SK-N-SH (cell line): ENCODE measurements at regions not wholly inside any gene's neighbourhood (a gene's known extent, or its start where the extent isn't known, plus 50 kb on each side); places are given as distances from the start of the nearest gene placed in this dataset.

ENCODE experiments used
- CTCF ChIA-PET: fragments of 300-600, 350-600 bp; formaldehyde crosslinking; extraction: SDS; loops from one replicate; lab custom pipeline; 2021; lab: Yijun Ruan, JAX
- POLR2A ChIA-PET: fragments of 350-600 bp; sonication (Branson Sonifier 250); formaldehyde crosslinking; extraction: SDS; loops from one replicate; lab custom pipeline; 2020; ENCODE audit warnings: antibody characterized with exemption, inconsistent platforms; lab: Yijun Ruan, JAX
- DNase-seq: peaks from one replicate; pipeline ENCODE4 v3.0.0; 2012
- H2AFZ ChIP-seq: fragments of 200-600 bp; sonication (generic); 2 replicates; pipeline ENCODE4 v1.8.1; 2016; ENCODE audit warnings: antibody characterized with exemption, mild to moderate bottlenecking, low read depth
- H3F3A ChIP-seq: fragments of 200-600 bp; sonication (generic); replicated peaks from 2 replicates; pipeline ENCODE3; 2016; ENCODE audit warnings: antibody characterized with exemption, mild to moderate bottlenecking; ENCODE audit not compliant: insufficient read depth
- H3K27ac ChIP-seq, 2 experiments: fragments of 200-500 bp in 1 of 2; fragments of 200-600 bp in 1 of 2; sonication (Bioruptor generic) in 1 of 2; sonication (generic), shearing (Covaris generic) in 1 of 2; 2 replicates each; pipeline versions ENCODE4 v1.5.1 to v1.6.1; 2014 to 2016; ENCODE audit warnings: low read depth in 2 of 2, inconsistent platforms in 1 of 2, low read length in 1 of 2, mild to moderate bottlenecking in 1 of 2, mixed read lengths in 1 of 2
- H3K27me3 ChIP-seq: fragments of 200-600 bp; sonication (generic), shearing (Covaris generic); 2 replicates; pipeline ENCODE4 v1.6.1; 2016; ENCODE audit warnings: mixed run types; ENCODE audit not compliant: insufficient read depth
- H3K36me3 ChIP-seq, 2 experiments: fragments of 200-500 bp in 1 of 2; fragments of 200-600 bp in 1 of 2; sonication (Bioruptor generic) in 1 of 2; sonication (generic) in 1 of 2; replicated peaks in 1 of 2; 2 replicates each; pipeline versions ENCODE3 to v1.5.1; 2014 to 2016; ENCODE audit warnings: low read length in 1 of 2, mild to moderate bottlenecking in 1 of 2; ENCODE audit not compliant: insufficient read depth in 2 of 2, control insufficient read depth in 1 of 2
- H3K4me1 ChIP-seq, 2 experiments: fragments of 200-500 bp in 1 of 2; fragments of 200-600 bp in 1 of 2; sonication (Bioruptor generic) in 1 of 2; sonication (generic), shearing (Covaris generic) in 1 of 2; 2 replicates each; pipeline versions ENCODE4 v1.5.1 to v1.6.1; 2014 to 2016; ENCODE audit warnings: low read depth in 1 of 2, low read length in 1 of 2, mixed run types in 1 of 2; ENCODE audit not compliant: insufficient read depth in 2 of 2, control insufficient read depth in 1 of 2
- H3K4me2 ChIP-seq: fragments of 200-600 bp; sonication (generic), shearing (Covaris generic); 2 replicates; pipeline ENCODE4 v1.6.1; 2017; ENCODE audit warnings: mixed run types
- H3K4me3 ChIP-seq, 2 experiments: fragments of 200-500 bp in 1 of 2; fragments of 200-600 bp in 1 of 2; sonication (Bioruptor generic) in 1 of 2; sonication (generic), shearing (Covaris generic) in 1 of 2; 2 replicates each; pipeline versions ENCODE4 v1.5.1 to v1.8.1; 2014 to 2016; ENCODE audit warnings: low read depth in 2 of 2, inconsistent platforms in 1 of 2, low read length in 1 of 2, mild to moderate bottlenecking in 1 of 2, mixed read lengths in 1 of 2, moderate library complexity in 1 of 2
- H3K79me2 ChIP-seq: fragments of 200-600 bp; sonication (generic); 2 replicates; pipeline ENCODE4 v1.8.1; 2017; ENCODE audit warnings: mild to moderate bottlenecking; ENCODE audit not compliant: insufficient read depth
- H3K9ac ChIP-seq: fragments of 200-600 bp; sonication (generic); 2 replicates; pipeline ENCODE4 v1.6.1; 2017; ENCODE audit warnings: mixed run types
- H3K9me2 ChIP-seq: fragments of 200-600 bp; sonication (generic); 2 replicates; pipeline ENCODE4 v1.6.1; 2017; ENCODE audit warnings: mixed run types
- H3K9me3 ChIP-seq: fragments of 200-600 bp; sonication (generic); 2 replicates; pipeline ENCODE4 v1.6.1; 2017; ENCODE audit warnings: mixed run types, mild to moderate bottlenecking, moderate library complexity
- H4K20me1 ChIP-seq: fragments of 200-600 bp; sonication (generic); 2 replicates; pipeline ENCODE4 v1.6.1; 2017; ENCODE audit warnings: mild to moderate bottlenecking, mixed run types; ENCODE audit not compliant: insufficient read depth
- CHD2 ChIP-seq: fragments of 150-350 bp; IDR thresholded peaks from 2 replicates; pipeline ENCODE4 v1.6.1; 2018; ENCODE audit warnings: low read length; ENCODE audit not compliant: partially characterized antibody
- ELF1 ChIP-seq: IDR thresholded peaks from 2 replicates; pipeline ENCODE4 v1.4.0; 2012
- EZH2phosphoT487 ChIP-seq: fragments of 200-600 bp; sonication (generic); IDR thresholded peaks from 2 replicates; pipeline ENCODE4 v1.6.1; 2017; ENCODE audit warnings: low read depth, mixed run types, mild to moderate bottlenecking, antibody characterized with exemption, moderate library complexity, borderline replicate concordance
- FOSL2 ChIP-seq: IDR thresholded peaks from 2 replicates; pipeline ENCODE4 v1.4.0; 2012; ENCODE audit warnings: low read depth, mild to moderate bottlenecking, moderate library complexity, borderline replicate concordance
- GATA2 ChIP-seq: sonication (generic); formaldehyde crosslinking; IDR thresholded peaks from 2 replicates; pipeline ENCODE4 v1.5.0; 2020; ENCODE audit warnings: mild to moderate bottlenecking, missing genetic modification reagents
- MAX ChIP-seq: IDR thresholded peaks from 2 replicates; pipeline ENCODE4 v1.4.0; 2012; ENCODE audit warnings: low read depth
- NFIC ChIP-seq: IDR thresholded peaks from 2 replicates; pipeline ENCODE4 v1.4.0; 2012; ENCODE audit warnings: borderline replicate concordance
- PBX3 ChIP-seq: IDR thresholded peaks from 2 replicates; pipeline ENCODE4; 2012
- POLR2AphosphoS5 ChIP-seq: IDR thresholded peaks from 2 replicates; pipeline ENCODE4 v1.6.1; 2012; ENCODE audit warnings: low read depth, low read length
- RAD21 ChIP-seq: IDR thresholded peaks from 2 replicates; pipeline ENCODE4 v1.6.1; 2012; ENCODE audit warnings: mild to moderate bottlenecking, low read length
- RCOR1 ChIP-seq: fragments of 150-350 bp; IDR thresholded peaks from 2 replicates; pipeline ENCODE4 v1.6.1; 2017; ENCODE audit warnings: antibody characterized with exemption, low read length
- REST ChIP-seq: IDR thresholded peaks from 2 replicates; pipeline ENCODE4 v1.6.1; 2012; ENCODE audit warnings: mild to moderate bottlenecking, low read depth, low read length, moderate library complexity
- RFX5 ChIP-seq: IDR thresholded peaks from 2 replicates; pipeline ENCODE4 v1.6.1; 2012; ENCODE audit warnings: mild to moderate bottlenecking, improper control_type of control experiment, low read length
- SMC3 ChIP-seq: IDR thresholded peaks from 2 replicates; pipeline ENCODE4 v1.6.1; 2012; ENCODE audit warnings: low read depth, low read length, improper control_type of control experiment
- TEAD4 ChIP-seq: IDR thresholded peaks from 2 replicates; pipeline ENCODE4 v1.4.0; 2012; ENCODE audit warnings: mild to moderate bottlenecking, borderline replicate concordance; ENCODE audit not compliant: insufficient read depth
- USF1 ChIP-seq: IDR thresholded peaks from 2 replicates; pipeline ENCODE4 v1.4.0; 2012; ENCODE audit warnings: low read depth, borderline replicate concordance
- USF2 ChIP-seq: fragments of 150-350 bp; IDR thresholded peaks from 2 replicates; pipeline ENCODE4 v1.6.1; 2017; ENCODE audit warnings: antibody characterized with exemption, low read length, low read depth, borderline replicate concordance
- WGBS: methylation state at CpG from one replicate; pipeline ENCODE4 v1.1.6; 2017; ENCODE audit warnings: low lambda C conversion rate; 5-methylcytosine and 5-hydroxymethylcytosine counted together

- H3K4me3 ChIP-seq, result no peak overlapping the region
- TF ChIP-seq SMC3, result no peak
- no peak for TF ChIP-seq USF2
- TF ChIP-seq PBX3, result no peak
- no peak for TF ChIP-seq ELF1
- TF ChIP-seq TEAD4, result no peak
- no peak for TF ChIP-seq RFX5
- no peak for TF ChIP-seq GATA2
- no peak for TF ChIP-seq NFIC
- TF ChIP-seq POLR2AphosphoS5, result no peak
- TF ChIP-seq RAD21, result no peak
- no peak for TF ChIP-seq EZH2phosphoT487
- no peak for TF ChIP-seq FOSL2
- no peak for TF ChIP-seq MAX
- TF ChIP-seq USF1, result no peak
- no peak for TF ChIP-seq RCOR1
- no peak for TF ChIP-seq CHD2
- no peak for TF ChIP-seq REST
Measured at GRCh38 chr17:36845916-36846315, 91.4 kb upstream of the LHX1 start.

More at GRCh38 chr17:36845916-36846315, 91.4 kb upstream of the LHX1 start:
- Histone ChIP-seq H3K4me1 (peaks cover 0 to 6% of the 10 kb centered on the region in 2 experiments; a peak in 2 of 4 replicates), H3K9me2 (no peaks in the 10 kb centered on the region), H3F3A (no peaks in the 10 kb centered on the region), H3K9me3 (no peaks in the 10 kb centered on the region), H3K27ac (no peak overlapping the region), H3K27me3 (0 out of 2 replicates have a peak, but pooled peaks cover 4% of the 10 kb centered on the region), H3K4me2 (no peak overlapping the region), H3K9ac (no peak overlapping the region), H2AFZ (no peak overlapping the region), H3K79me2 (no peaks in the 10 kb centered on the region), H3K36me3 (no peaks in the 10 kb centered on the region), H4K20me1 (no peaks in the 10 kb centered on the region)
- no peak for DNase-seq
- POLR2A ChIA-PET, result no interaction called here
- CTCF ChIA-PET, result interaction anchor here (1.0 to 1.6 kb wide), 3 partner anchors 9 to 217 kb away, joined by 4 read pairs; no protein-coding TSS in a partner anchor
- WGBS, result 73% methylated on average over 4 of the region's 5 CpGs
